Endothelial cell (in vitro differentiated cells): ENCODE measurements at regions not wholly inside any gene's neighbourhood (a gene's known extent, or its start where the extent isn't known, plus 50 kb on each side); places are given as distances from the start of the nearest gene placed in this dataset.

Experiments
- DNase-seq: peaks from one replicate; pipeline ENCODE4 v3.0.0; 2021; ENCODE audit warnings: low spot score
- H3K27ac Mint-ChIP-seq: one replicate; pipeline ENCODE4 v1.8.0; 2021; ENCODE audit warnings: mixed read lengths, inconsistent platforms; ENCODE audit not compliant: unreplicated experiment
- H3K27me3 Mint-ChIP-seq: one replicate; pipeline ENCODE4 v1.8.0; 2021; ENCODE audit warnings: mild to moderate bottlenecking, moderate library complexity, mixed read lengths, inconsistent platforms; ENCODE audit not compliant: unreplicated experiment
- H3K36me3 Mint-ChIP-seq: one replicate; pipeline ENCODE4 v1.8.0; 2021; ENCODE audit warnings: mild to moderate bottlenecking, low read depth, mixed read lengths, inconsistent platforms; ENCODE audit not compliant: unreplicated experiment
- H3K4me1 Mint-ChIP-seq: one replicate; pipeline ENCODE4 v1.8.0; 2021; ENCODE audit warnings: mild to moderate bottlenecking, mixed read lengths, inconsistent platforms; ENCODE audit not compliant: unreplicated experiment
- H3K4me3 Mint-ChIP-seq: one replicate; pipeline ENCODE4 v1.8.0; 2021; ENCODE audit warnings: mild to moderate bottlenecking, mixed read lengths, inconsistent platforms; ENCODE audit not compliant: unreplicated experiment
- H3K9me3 Mint-ChIP-seq: one replicate; pipeline ENCODE4 v1.8.0; 2021; ENCODE audit warnings: mixed read lengths, inconsistent platforms; ENCODE audit not compliant: unreplicated experiment
- CTCF ChIP-seq: fragments of 200-600 bp; sonication (generic); IDR thresholded peaks from one replicate; pipeline ENCODE4 v1.5.0; 2021; ENCODE audit warnings: antibody characterized with exemption; ENCODE audit not compliant: unreplicated experiment

GRCh38 chr9:28155067-28155466 lies 581.8 kb upstream of the C9orf72 start:
- Mint-ChIP-seq H3K4me1 (no peaks in the 10 kb centered on the region), H3K9me3 (no peaks in the 10 kb centered on the region), H3K27me3 (peaks cover 3% of the 10 kb centered on the region), H3K4me3 (no peak overlapping the region), H3K27ac (no peak overlapping the region), H3K36me3 (no peaks in the 10 kb centered on the region)
- DNase-seq = no peak
- no peak for TF ChIP-seq CTCF

- Mint-ChIP-seq H3K27ac (no peak overlapping the region), H3K4me1 (no peaks in the 10 kb centered on the region), H3K27me3 (no peaks in the 10 kb centered on the region), H3K9me3 (no peaks in the 10 kb centered on the region), H3K36me3 (no peaks in the 10 kb centered on the region), H3K4me3 (no peak overlapping the region)
- DNase-seq = no peak
- no peak for TF ChIP-seq CTCF
Measured at GRCh38 chr9:28155671-28156070, 582.4 kb upstream of the C9orf72 start.

DNA sequence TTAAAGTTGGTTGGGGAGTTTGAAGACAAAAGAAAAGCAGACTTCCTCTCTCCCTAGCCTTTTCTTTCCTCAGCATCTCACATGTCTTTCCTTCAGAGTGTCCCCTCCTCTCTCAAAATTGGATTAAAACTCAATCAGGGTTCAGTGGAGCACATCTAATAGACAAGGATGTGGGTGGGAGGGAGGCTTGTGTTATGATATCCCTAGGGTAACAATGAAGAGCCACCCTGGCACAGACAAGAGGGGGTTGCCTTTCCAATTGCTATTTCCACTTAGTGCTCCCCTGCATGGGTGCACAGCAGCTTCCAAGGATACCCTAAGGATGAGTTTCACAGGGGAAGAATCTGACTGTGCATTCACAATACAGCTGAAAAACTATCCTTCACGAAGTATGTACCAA lies 585.2 kb upstream of the C9orf72 start:
- no peak overlapping the region for H3K4me3 Mint-ChIP-seq
- no peaks in the 10 kb centered on the region for H3K4me1 Mint-ChIP-seq
- H3K36me3 Mint-ChIP-seq = no peaks in the 10 kb centered on the region
- TF ChIP-seq CTCF = no peak
- H3K27ac Mint-ChIP-seq = no peak overlapping the region
- no peaks in the 10 kb centered on the region for H3K9me3 Mint-ChIP-seq
- H3K27me3 Mint-ChIP-seq = no peaks in the 10 kb centered on the region
- no peak for DNase-seq

GRCh38 chr9:28163619-28164018 lies 590.3 kb upstream of the C9orf72 start:
- H3K36me3 Mint-ChIP-seq = no peaks in the 10 kb centered on the region
- H3K27me3 Mint-ChIP-seq = no peaks in the 10 kb centered on the region
- H3K9me3 Mint-ChIP-seq = no peaks in the 10 kb centered on the region
- H3K4me1 Mint-ChIP-seq = no peaks in the 10 kb centered on the region
- H3K27ac Mint-ChIP-seq = no peak overlapping the region
- no peak for TF ChIP-seq CTCF
- DNase-seq = no peak
- H3K4me3 Mint-ChIP-seq = no peak overlapping the region

DNA sequence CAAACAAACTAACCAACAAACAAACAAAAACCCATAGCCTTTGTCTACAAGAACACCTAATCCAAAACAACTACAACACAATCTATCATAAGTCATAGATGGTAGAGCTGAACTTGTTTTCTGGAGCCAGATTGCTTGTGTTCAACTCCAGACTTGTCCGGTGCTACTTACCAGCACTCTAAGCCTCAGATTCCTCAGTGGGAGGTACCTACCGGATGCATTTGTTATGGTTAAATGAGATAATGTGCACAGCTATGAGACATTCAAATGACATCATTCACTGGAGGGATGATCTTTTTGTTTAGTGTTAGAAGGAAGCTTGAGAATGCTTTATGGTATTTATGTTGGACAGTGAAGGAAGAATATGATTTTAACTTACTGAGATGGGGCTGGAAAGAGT lies 592.9 kb upstream of the C9orf72 start:
- no peak overlapping the region for H3K27ac Mint-ChIP-seq
- no peaks in the 10 kb centered on the region for H3K36me3 Mint-ChIP-seq
- DNase-seq = no peak
- no peak for TF ChIP-seq CTCF
- no peaks in the 10 kb centered on the region for H3K9me3 Mint-ChIP-seq
- no peak overlapping the region for H3K4me3 Mint-ChIP-seq
- H3K27me3 Mint-ChIP-seq = no peaks in the 10 kb centered on the region
- H3K4me1 Mint-ChIP-seq = peaks cover 11% of the 10 kb centered on the region
